HFF-Myc (cell line): ENCODE measurements at regions not wholly inside any gene's neighbourhood (a gene's known extent, or its start where the extent isn't known, plus 50 kb on each side); places are given as distances from the start of the nearest gene placed in this dataset.

Experiments
- DNase-seq: peaks from one replicate; pipeline ENCODE4 v3.0.0-alpha.2; 2011; ENCODE audit warnings: low read depth; ENCODE audit errors: extremely low read depth
- H3K4me3 ChIP-seq: replicated peaks from 2 replicates; pipeline ENCODE4 v1.5.1; 2011; ENCODE audit warnings: low read depth, mild to moderate bottlenecking, control low read depth, low read length
- TF ChIP-seq, protein P1 (sequence below): IDR thresholded peaks from 2 replicates; pipeline ENCODE4 v1.5.1; 2012; ENCODE audit warnings: mild to moderate bottlenecking, low read depth, low read length, control low read depth; ENCODE audit errors: missing control alignments

GRCh38 chr6:169921853-169922824 is 170.7 kb downstream of the ERMARD start:
- DNase-seq: no peak

DNA sequence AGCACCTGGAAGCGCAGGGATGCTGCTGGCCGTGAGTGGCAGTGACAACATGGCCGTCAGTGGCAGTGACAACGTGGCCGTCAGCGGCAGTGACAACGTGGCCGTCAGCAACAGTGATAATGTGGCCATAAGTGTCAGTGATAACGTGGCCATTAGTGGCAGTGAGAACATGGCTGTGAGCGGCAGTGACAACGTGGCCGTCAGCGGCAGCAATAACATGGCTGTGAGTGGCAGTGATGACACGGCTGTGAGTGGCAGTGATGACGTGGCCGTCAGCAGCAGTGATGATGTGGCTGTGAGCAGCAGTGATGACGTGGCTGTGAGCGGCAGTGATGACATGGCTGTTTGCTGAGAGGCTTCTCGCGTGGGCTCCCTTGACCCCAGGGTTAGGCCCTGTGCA is 169.8 kb downstream of the ERMARD start:
- no peak overlapping the region for H3K4me3 ChIP-seq
- TF ChIP-seq, protein P1, sequence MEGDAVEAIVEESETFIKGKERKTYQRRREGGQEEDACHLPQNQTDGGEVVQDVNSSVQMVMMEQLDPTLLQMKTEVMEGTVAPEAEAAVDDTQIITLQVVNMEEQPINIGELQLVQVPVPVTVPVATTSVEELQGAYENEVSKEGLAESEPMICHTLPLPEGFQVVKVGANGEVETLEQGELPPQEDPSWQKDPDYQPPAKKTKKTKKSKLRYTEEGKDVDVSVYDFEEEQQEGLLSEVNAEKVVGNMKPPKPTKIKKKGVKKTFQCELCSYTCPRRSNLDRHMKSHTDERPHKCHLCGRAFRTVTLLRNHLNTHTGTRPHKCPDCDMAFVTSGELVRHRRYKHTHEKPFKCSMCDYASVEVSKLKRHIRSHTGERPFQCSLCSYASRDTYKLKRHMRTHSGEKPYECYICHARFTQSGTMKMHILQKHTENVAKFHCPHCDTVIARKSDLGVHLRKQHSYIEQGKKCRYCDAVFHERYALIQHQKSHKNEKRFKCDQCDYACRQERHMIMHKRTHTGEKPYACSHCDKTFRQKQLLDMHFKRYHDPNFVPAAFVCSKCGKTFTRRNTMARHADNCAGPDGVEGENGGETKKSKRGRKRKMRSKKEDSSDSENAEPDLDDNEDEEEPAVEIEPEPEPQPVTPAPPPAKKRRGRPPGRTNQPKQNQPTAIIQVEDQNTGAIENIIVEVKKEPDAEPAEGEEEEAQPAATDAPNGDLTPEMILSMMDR: no peak
- no peak for DNase-seq

More at GRCh38 chr6:169921853-169922824, 170.7 kb downstream of the ERMARD start:
- no peak overlapping the region for H3K4me3 ChIP-seq
- TF ChIP-seq, protein P1: no peak

DNA sequence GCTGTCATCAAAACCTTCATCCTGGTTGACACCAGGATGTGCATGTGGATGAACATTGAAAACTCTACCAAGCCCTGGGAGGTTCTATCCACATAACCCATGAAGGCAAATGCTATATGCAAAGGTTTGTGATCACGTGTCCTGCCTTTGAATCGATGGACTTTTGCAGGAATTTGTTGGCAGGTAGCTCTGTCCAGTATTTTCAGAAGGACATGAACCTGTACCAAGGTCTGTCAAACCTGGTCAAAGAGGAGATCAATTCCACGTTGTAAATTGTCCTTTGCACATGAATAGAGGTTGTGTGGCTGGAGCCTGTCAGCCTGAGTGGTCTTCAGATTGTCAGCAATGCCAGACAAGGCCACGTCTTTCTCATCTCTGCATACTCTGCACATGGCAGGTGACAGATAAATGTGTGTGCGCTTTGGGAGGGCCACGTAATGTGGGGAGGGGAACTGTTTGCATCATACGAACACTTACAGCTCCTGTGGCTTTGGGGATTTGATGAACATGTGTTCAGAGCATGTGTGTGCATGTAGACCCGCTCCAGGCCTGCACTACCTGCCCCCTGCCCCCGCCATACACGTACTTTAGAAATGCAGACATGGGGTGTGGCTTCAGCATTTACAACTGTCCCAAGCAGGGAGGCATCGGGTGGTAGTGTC is 169.1 kb downstream of the ERMARD start:
- no peak overlapping the region for H3K4me3 ChIP-seq
- no peak for DNase-seq
- TF ChIP-seq, protein P1: no peak

DNA sequence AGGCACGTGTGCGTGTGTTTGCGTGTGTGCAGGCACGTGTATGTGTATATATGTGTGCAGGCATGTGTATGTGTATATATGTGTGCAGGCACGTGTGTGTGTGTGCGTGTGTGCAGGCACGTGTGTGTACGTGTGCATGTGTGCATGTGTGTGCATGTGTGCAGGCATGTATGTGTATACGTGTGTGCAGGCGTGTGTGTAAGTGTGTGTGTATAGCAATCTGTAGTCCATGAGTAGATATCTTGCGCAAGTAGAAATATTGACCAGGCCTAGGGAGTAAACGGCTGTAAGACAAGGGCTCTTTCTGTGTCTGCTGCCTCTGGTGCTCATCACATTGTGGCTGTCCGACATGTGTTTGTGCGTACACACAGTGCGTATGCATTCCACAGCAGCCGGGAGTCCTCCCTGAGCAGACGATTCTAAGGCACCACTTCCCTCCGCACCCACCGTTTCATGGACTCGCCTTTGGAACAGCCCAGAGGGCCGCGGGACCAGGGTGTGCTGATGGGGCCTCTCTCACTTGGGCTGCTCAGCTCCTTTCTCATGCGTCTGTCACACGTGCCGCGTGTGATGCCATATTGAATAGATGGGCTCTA is 167.6 kb downstream of the ERMARD start:
- no peak for DNase-seq
- TF ChIP-seq, protein P1: no peak
- H3K4me3 ChIP-seq: no peak overlapping the region

DNA sequence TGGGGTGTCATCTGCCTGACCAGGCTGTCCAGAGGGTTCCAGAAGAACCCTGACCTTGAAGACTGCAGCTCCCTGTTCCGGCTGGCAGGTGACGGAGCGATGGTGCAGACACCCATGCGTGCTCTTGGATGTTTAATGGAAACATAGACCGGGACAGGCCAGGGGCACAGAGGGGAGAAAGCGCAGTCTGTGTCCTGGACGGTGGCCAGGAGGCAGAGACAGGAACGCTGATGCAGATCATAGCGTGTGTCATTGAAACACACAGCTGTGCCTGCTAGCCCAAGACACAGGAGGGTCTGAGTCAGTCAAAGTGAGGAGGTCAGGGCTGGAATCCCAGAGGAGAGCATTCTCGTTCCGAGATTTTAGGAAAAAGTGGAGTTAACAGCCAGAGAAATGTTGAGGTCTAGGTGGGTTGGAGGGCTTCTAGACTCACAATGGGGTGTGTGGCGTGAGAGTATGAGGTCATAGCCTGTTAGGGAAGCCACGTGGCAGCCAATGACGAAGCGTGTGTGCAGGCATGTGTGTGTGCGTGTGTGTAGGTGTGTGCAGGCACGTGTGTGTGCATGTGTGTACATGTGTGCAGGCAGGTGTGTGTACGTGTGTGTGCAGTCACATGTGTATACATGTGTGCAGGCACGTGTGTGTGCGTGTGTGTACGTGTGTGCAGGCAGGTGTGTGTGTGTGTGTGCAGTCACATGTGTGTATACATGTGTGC is 167.0 kb downstream of the ERMARD start:
- TF ChIP-seq, protein P1: no peak
- DNase-seq: no peak
- H3K4me3 ChIP-seq: no peak overlapping the region

GRCh38 chr6:169917153-169917552 is 165.7 kb downstream of the ERMARD start:
- TF ChIP-seq, protein P1: no peak

More at GRCh38 chr6:169917153-169917552, 165.7 kb downstream of the ERMARD start:
- no peak for DNase-seq
- H3K4me3 ChIP-seq: no peak overlapping the region
